OCI-LY1 (cell line): ENCODE measurements at regions not wholly inside any gene's neighbourhood (a gene's known extent, or its start where the extent isn't known, plus 50 kb on each side); places are given as distances from the start of the nearest gene placed in this dataset.

Source experiments
- CTCF ChIP-seq: fragments of 200-600 bp; sonication (generic), shearing (Covaris generic); IDR thresholded peaks from 2 replicates; pipeline ENCODE4 v1.5.1; 2017; ENCODE audit warnings: mild to moderate bottlenecking, antibody characterized with exemption, low read length, moderate library complexity, mixed read lengths
- EZH2 ChIP-seq: fragments of 200-600 bp; sonication (generic), shearing (Covaris generic); IDR thresholded peaks from 2 replicates; pipeline ENCODE4 v1.8.0; 2017; ENCODE audit warnings: borderline replicate concordance, mixed run types, mild to moderate bottlenecking, antibody characterized with exemption, low read length, moderate library complexity, mixed read lengths

- TF ChIP-seq CTCF, result no peak
- no peak for TF ChIP-seq EZH2
These were observed 58.4 kb upstream of the SPAG16 start for GRCh38 chr2:213225866-213226265.
